ENCODE measurements at regions not wholly inside any gene's neighbourhood (a gene's known extent, or its start where the extent isn't known, plus 50 kb on each side); places are given as distances from the start of the nearest gene placed in this dataset.

DNA sequence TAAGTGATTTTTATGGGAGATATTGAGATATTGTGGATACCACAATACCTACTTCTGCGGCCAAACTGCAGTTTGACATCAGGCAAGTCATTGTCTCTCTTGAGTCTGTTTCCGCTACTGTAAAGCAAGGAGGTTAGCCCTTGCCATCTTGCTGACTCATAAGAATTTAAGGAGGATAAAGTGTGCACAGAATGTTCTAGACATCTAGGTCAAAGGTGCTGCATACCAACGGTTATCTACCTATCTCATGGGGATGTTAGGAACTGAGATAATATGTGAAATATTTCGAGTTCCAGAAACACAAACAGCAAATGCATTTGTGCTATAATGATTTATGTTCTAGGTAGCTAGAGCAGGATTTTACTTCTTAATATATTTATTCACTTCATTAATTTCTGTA lies 211.5 kb upstream of the NR3C2 start:
- TF ChIP-seq RFX5 (IDR thresholded peaks at IDR 0.05) (no peak), CTCF (IDR thresholded peaks at IDR 0.05) (no peak), ZFP36 (IDR thresholded peaks at IDR 0.05; ENCODE audit: borderline replicate concordance, partially characterized antibody) (no peak), RCOR1 (IDR thresholded peaks at IDR 0.05; ENCODE audit: low read depth, low read length) (no peak), EP300 (IDR thresholded peaks at IDR 0.05) (no peak), NFE2L2 (conservative IDR thresholded peaks at IDR 0.05; ENCODE audit: low read length) (no peak), MAZ (IDR thresholded peaks at IDR 0.05; ENCODE audit: borderline replicate concordance, low read depth, low read length) (no peak), JUN (IDR thresholded peaks at IDR 0.05) (no peak), PHF8 (IDR thresholded peaks at IDR 0.05; ENCODE audit: borderline replicate concordance, low read depth) (no peak)
- TF ChIP-seq, protein P1, sequence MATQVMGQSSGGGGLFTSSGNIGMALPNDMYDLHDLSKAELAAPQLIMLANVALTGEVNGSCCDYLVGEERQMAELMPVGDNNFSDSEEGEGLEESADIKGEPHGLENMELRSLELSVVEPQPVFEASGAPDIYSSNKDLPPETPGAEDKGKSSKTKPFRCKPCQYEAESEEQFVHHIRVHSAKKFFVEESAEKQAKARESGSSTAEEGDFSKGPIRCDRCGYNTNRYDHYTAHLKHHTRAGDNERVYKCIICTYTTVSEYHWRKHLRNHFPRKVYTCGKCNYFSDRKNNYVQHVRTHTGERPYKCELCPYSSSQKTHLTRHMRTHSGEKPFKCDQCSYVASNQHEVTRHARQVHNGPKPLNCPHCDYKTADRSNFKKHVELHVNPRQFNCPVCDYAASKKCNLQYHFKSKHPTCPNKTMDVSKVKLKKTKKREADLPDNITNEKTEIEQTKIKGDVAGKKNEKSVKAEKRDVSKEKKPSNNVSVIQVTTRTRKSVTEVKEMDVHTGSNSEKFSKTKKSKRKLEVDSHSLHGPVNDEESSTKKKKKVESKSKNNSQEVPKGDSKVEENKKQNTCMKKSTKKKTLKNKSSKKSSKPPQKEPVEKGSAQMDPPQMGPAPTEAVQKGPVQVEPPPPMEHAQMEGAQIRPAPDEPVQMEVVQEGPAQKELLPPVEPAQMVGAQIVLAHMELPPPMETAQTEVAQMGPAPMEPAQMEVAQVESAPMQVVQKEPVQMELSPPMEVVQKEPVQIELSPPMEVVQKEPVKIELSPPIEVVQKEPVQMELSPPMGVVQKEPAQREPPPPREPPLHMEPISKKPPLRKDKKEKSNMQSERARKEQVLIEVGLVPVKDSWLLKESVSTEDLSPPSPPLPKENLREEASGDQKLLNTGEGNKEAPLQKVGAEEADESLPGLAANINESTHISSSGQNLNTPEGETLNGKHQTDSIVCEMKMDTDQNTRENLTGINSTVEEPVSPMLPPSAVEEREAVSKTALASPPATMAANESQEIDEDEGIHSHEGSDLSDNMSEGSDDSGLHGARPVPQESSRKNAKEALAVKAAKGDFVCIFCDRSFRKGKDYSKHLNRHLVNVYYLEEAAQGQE (IDR thresholded peaks at IDR 0.05), result no peak
- TF ChIP-seq, protein P2, sequence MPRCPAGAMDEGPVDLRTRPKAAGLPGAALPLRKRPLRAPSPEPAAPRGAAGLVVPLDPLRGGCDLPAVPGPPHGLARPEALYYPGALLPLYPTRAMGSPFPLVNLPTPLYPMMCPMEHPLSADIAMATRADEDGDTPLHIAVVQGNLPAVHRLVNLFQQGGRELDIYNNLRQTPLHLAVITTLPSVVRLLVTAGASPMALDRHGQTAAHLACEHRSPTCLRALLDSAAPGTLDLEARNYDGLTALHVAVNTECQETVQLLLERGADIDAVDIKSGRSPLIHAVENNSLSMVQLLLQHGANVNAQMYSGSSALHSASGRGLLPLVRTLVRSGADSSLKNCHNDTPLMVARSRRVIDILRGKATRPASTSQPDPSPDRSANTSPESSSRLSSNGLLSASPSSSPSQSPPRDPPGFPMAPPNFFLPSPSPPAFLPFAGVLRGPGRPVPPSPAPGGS (IDR thresholded peaks at IDR 0.05), result no peak
- TF ChIP-seq, protein P3, sequence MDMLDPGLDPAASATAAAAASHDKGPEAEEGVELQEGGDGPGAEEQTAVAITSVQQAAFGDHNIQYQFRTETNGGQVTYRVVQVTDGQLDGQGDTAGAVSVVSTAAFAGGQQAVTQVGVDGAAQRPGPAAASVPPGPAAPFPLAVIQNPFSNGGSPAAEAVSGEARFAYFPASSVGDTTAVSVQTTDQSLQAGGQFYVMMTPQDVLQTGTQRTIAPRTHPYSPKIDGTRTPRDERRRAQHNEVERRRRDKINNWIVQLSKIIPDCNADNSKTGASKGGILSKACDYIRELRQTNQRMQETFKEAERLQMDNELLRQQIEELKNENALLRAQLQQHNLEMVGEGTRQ (IDR thresholded peaks at IDR 0.05), result no peak
- TF ChIP-seq, protein P4, sequence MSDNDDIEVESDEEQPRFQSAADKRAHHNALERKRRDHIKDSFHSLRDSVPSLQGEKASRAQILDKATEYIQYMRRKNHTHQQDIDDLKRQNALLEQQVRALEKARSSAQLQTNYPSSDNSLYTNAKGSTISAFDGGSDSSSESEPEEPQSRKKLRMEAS (IDR thresholded peaks at IDR 0.05), result no peak
